Activated CD8-positive, alpha-beta memory T cell treated with anti-CD3 and anti-CD28 coated beads, Interleukin-2, amount 10 ng/mL, durations not matched to agents 7 days and 5 days (primary cell): ENCODE measurements at regions not wholly inside any gene's neighbourhood (a gene's known extent, or its start where the extent isn't known, plus 50 kb on each side); places are given as distances from the start of the nearest gene placed in this dataset.

Source experiments
- ATAC-seq: fragments of 150-1000 bp; cut with Tn5 transposase; one replicate; pipeline ENCODE4 v1.10.0; 2021; ENCODE audit warnings: moderate library complexity
- CTCF ChIA-PET: fragments of 350-600 bp; sonication (Branson Sonifier 250); formaldehyde crosslinking; loops from one replicate; lab custom pipeline; 2021; ENCODE audit warnings: antibody characterized with exemption; lab: Charles Lee
- DNase-seq: peaks from one replicate; pipeline ENCODE4 v3.0.0-alpha.2; 2020
- H3K27ac Mint-ChIP-seq: one replicate; pipeline ENCODE4 v1.8.0; 2021; ENCODE audit warnings: mild to moderate bottlenecking, mixed read lengths
- H3K27me3 Mint-ChIP-seq: one replicate; pipeline ENCODE4 v1.8.0; 2021; ENCODE audit warnings: mixed read lengths
- H3K36me3 Mint-ChIP-seq: one replicate; pipeline ENCODE4 v1.8.0; 2021; ENCODE audit warnings: mild to moderate bottlenecking, mixed read lengths
- H3K4me1 Mint-ChIP-seq: one replicate; pipeline ENCODE4 v1.8.0; 2021; ENCODE audit warnings: mixed read lengths
- H3K4me3 Mint-ChIP-seq: one replicate; pipeline ENCODE4 v1.8.0; 2021; ENCODE audit warnings: mild to moderate bottlenecking, moderate library complexity, mixed read lengths
- H3K9me3 Mint-ChIP-seq: one replicate; pipeline ENCODE4 v1.8.0; 2022; ENCODE audit warnings: low read depth, mixed read lengths

DNA sequence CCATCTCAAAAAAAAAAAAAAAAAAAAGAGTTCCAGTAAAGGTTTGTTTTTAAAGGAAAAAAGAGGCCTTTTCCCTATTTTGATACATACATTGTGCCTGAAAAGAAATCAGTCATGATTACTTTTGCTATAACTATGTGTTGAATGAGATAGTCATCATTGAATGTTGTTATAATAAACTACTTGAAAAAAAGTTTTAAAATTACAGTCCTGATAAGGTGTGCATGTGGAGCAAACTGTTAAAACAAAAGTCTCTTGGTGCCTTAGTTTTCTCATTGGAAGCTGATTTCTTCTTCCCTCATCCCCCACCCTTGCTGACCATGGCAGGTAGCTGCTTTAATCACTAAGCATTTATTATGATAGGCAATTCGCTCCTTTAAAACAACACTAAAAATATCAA, 172.3 kb upstream of the TBCA start:
- CTCF ChIA-PET, result interaction anchor here (0.7 kb wide), 1 partner anchor 325 kb away, joined by 3 read pairs; no protein-coding TSS in a partner anchor
- H3K36me3 Mint-ChIP-seq, result no peaks in the 10 kb centered on the region

DNA sequence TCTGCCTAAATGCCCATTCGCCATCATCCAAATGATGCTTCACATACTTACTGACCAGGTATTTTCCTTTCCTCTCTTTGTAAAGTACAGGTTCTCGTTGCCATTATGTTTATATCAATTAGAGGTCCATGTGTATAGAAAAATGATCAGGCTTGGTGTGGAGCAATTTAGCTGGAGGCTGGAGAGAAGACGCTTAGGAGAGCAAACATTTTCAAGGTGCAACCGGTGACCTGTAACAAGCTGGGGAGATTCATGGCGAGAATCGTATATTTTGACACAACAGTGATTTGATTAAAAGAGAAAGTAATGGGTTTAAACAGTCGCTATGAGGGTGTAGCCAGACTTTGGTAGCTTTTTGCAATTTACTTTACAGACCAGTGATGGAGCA, 170.9 kb upstream of the TBCA start:
- Mint-ChIP-seq H3K4me1 (no peaks in the 10 kb centered on the region), H3K27me3 (peaks cover 43% of the 10 kb centered on the region), H3K27ac (no peak overlapping the region), H3K36me3 (no peaks in the 10 kb centered on the region), H3K9me3 (no peaks in the 10 kb centered on the region), H3K4me3 (no peak overlapping the region)
- CTCF ChIA-PET, result no interaction called here
- DNase-seq (no peak), ATAC-seq (no peak)

More for the DNA sequence above, 172.3 kb upstream of the TBCA start:
- Mint-ChIP-seq H3K27me3 (peaks cover 39% of the 10 kb centered on the region), H3K9me3 (no peaks in the 10 kb centered on the region), H3K27ac (no peak overlapping the region), H3K4me3 (no peak overlapping the region), H3K4me1 (no peaks in the 10 kb centered on the region)
- ATAC-seq, result no peak
- no peak for DNase-seq

DNA sequence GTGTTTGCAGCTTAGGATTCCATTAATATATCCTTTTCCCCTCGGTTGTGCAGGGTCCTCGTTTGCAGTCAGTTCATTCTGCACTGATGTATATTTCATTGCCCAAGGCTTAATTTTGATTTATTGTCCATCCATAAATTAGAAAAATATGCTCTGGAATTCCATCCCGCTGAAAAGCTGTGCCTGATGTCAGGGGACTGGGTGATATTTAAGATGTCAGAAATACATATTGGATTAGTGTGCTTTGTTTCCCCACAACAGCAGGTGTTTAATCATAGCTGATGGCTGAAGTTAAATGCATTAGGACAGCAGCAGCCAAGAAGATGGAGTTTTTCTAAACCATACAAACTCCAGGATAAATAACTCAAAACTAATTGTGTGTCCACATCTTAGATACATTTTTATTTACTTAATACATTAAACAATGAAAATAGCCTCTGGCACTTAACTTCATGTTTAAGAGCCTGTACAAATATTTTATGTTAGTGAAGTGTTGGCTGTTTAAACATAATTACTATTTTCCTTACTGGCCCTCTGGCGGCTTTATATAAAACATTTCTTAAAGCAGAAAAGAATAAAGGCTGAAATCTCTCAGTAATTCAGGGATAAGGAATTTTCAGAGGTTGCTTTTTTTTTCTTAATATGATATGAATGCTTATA, 170.4 kb upstream of the TBCA start:
- no peak overlapping the region for H3K27ac Mint-ChIP-seq
- ATAC-seq, result no peak
- DNase-seq, result no peak
- no peaks in the 10 kb centered on the region for H3K36me3 Mint-ChIP-seq
- H3K27me3 Mint-ChIP-seq, result peaks cover 47% of the 10 kb centered on the region
- no peaks in the 10 kb centered on the region for H3K9me3 Mint-ChIP-seq
- H3K4me1 Mint-ChIP-seq, result no peaks in the 10 kb centered on the region
- CTCF ChIA-PET, result no interaction called here
- H3K4me3 Mint-ChIP-seq, result no peak overlapping the region

DNA sequence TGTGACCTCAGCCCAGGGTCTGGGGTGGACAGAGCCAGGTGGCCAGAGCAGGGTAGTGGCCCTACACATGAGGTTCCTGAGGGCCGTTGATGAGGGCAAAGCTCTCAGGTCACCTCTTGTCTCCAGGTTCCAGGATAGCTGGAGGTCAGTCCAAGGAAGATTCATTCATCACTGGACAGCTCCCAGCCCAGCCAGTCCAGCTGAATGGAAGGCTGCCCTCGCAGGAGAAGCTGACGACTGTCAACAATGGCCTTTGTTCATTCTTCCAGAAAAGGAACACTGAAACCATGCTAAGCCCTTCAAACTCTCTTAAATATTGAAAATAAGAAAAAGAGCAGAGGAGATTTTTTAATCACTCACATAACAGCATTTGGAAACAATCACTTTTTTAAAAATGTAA, 169.7 kb upstream of the TBCA start:
- DNase-seq (no peak), ATAC-seq (no peak)
- H3K4me3 Mint-ChIP-seq, result no peak overlapping the region
- no peak overlapping the region for H3K27ac Mint-ChIP-seq
- CTCF ChIA-PET, result no interaction called here
- peaks cover under 1% of the 10 kb centered on the region for H3K9me3 Mint-ChIP-seq
- peaks cover 45% of the 10 kb centered on the region for H3K27me3 Mint-ChIP-seq
- H3K4me1 Mint-ChIP-seq, result no peaks in the 10 kb centered on the region
- no peaks in the 10 kb centered on the region for H3K36me3 Mint-ChIP-seq

DNA sequence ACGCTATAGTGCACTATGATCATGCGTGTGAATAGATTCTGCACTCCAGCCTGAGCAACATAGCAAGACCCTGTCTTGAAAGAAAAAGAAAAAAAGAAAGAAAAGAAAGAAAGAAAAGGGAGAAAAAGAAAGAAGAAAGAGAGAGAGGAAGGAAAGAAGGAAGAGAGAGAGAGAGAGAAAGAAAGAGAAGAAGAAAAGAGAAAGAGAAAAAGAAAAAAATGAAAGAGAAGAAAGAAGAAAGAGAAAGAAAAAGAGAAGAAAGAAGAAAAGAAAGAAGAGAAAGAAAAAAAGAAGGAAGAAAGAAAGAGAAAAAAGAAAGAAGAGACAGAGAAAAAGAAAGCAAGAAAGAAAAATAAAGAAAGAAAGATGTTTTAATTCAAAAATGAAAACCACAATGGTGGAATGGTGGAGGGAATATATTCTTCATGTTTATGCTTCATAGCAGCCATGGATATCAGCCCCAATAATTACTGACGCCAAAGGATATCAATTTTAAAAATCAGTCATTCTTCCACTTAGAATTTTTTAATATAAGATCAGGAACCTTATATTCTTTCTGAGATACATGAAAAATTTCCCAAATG, 168.7 kb upstream of the TBCA start:
- no peak for DNase-seq
- Mint-ChIP-seq H3K27ac (no peak overlapping the region), H3K36me3 (no peaks in the 10 kb centered on the region), H3K4me3 (no peak overlapping the region), H3K9me3 (peaks cover 4% of the 10 kb centered on the region), H3K27me3 (peaks cover 42% of the 10 kb centered on the region), H3K4me1 (no peaks in the 10 kb centered on the region)
- CTCF ChIA-PET, result no interaction called here
- ATAC-seq, result no peak

DNA sequence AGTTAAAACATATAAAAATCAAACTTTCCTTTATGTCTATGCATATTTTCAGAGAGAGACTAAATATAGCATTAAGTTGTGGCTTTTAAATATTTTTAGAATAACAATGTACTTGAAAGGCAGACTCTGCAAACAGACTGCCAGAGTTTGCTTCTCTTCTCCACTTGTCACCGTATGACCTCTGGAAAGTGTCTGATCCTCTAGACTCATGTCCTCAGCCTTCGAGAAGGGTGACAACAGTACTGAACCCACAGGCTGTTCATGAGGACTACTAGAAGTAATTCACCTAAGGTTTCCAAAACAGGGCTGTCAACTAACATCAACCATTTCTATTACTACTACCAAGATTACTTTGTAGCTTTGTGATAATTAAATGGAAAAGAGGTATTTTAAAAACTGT, 167.7 kb upstream of the TBCA start:
- Mint-ChIP-seq H3K36me3 (no peaks in the 10 kb centered on the region), H3K27me3 (peaks cover 36% of the 10 kb centered on the region), H3K4me1 (no peaks in the 10 kb centered on the region), H3K27ac (no peak overlapping the region), H3K4me3 (no peak overlapping the region), H3K9me3 (peaks cover 4% of the 10 kb centered on the region)
- CTCF ChIA-PET, result no interaction called here
- ATAC-seq (no peak), DNase-seq (no peak)

DNA sequence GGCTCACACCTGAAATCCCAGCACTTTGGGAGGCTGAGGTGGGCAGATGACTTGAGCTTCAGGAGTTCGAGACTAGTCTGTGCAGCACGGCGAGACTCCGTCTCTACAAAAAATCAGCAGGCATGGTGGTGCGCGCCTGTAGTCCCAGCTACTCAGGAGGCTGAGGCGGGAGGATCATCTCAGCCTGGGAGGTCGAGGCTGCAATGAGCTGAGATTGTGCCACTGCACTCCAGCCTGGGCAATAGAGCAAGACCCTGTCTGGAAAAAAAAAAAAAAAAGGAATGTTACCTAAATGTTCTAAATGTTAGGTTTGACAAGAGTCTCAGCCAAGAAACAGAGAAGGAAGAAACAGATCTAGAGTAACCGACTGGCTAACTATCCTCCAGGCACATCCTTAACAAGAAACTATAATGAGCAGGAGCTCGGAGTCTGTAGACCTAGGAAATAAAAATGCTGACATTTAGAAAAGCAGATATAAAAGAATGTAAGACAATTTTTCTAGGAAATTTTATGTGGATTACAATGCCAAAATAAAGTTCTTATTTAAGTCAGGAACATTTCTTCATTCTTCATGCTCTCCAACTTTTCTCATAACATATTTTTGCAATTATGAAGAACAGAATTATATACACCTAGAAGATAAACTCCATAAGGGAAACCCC, 166.6 kb upstream of the TBCA start:
- DNase-seq (no peak), ATAC-seq (no peak)
- CTCF ChIA-PET, result no interaction called here
- H3K4me1 Mint-ChIP-seq, result peaks cover under 1% of the 10 kb centered on the region
- H3K9me3 Mint-ChIP-seq, result peaks cover 4% of the 10 kb centered on the region
- peaks cover 45% of the 10 kb centered on the region for H3K27me3 Mint-ChIP-seq
- no peaks in the 10 kb centered on the region for H3K36me3 Mint-ChIP-seq
- H3K27ac Mint-ChIP-seq, result no peak overlapping the region
- H3K4me3 Mint-ChIP-seq, result no peak overlapping the region

DNA sequence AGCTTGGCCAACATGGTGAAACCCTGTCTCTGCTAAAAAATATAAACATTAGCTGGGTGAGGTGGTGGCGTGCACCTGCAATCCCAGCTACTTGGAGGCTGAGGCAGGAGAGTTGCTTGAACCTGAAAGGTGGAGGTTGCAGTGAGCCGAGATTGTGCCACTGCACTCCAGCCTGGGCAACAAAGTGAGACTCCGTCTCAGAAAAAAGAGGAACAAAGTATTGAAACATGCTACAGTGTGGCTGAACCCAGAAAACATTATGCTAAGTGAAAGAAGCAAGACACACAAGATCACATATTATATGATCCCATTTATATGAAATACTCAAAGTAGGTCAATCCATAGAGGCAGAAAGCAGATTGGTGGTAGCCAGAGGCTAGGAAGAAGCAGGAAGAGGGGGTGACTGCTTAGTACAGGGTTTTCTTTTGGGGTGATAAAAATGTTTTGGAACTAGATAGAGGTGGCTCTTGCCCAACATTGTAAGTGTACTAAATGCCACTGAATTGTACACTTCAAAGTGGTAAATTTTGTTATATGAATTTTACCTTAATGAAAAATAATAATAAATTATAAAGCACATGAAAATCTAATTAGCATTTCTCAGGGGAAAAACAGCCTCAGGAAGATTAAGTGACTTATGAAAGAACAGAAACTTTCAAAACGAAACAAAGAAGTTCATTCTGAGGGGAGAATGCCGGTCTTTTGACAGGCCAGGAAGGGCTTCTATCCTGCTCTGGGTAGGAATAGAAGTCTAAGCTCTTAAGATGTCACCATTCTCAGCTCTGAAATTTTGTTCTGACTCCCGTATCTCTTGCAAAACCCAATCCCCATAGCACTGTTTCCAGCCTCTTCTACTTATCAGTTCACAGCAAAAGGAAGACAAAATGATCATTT, 161.1 kb upstream of the TBCA start:
- H3K9me3 Mint-ChIP-seq, result peaks cover 4% of the 10 kb centered on the region
- no peak overlapping the region for H3K27ac Mint-ChIP-seq
- ATAC-seq, result no peak
- H3K27me3 Mint-ChIP-seq, result peaks cover 24% of the 10 kb centered on the region
- H3K36me3 Mint-ChIP-seq, result no peaks in the 10 kb centered on the region
- no peak for DNase-seq
- peaks cover 14% of the 10 kb centered on the region for H3K4me1 Mint-ChIP-seq
- no peak overlapping the region for H3K4me3 Mint-ChIP-seq
- CTCF ChIA-PET, result interaction anchor here (0.7 kb wide), 1 partner anchor 315 kb away, joined by 3 read pairs; no protein-coding TSS in a partner anchor

DNA sequence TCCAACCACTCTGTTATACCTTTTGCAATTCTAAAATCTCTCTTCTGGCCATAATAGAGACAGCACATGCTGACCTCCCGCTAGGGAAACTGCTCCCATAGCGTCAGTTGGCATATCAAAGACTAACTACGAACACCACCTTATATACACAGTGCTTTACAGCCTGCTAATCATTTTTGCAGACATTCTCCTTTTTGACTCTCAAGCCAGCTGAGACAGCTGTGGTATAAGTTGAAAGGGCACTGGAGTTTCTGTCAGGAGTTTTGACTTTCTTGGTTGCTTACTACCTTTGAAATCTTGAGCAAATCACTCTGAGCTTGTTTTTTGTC, 160.2 kb upstream of the TBCA start:
- Mint-ChIP-seq H3K4me1 (peaks cover 14% of the 10 kb centered on the region), H3K9me3 (peaks cover 4% of the 10 kb centered on the region), H3K36me3 (no peaks in the 10 kb centered on the region), H3K27me3 (peaks cover 19% of the 10 kb centered on the region), H3K4me3 (no peak overlapping the region), H3K27ac (no peak overlapping the region)
- no peak for DNase-seq
- CTCF ChIA-PET, result no interaction called here
- ATAC-seq, result no peak

DNA sequence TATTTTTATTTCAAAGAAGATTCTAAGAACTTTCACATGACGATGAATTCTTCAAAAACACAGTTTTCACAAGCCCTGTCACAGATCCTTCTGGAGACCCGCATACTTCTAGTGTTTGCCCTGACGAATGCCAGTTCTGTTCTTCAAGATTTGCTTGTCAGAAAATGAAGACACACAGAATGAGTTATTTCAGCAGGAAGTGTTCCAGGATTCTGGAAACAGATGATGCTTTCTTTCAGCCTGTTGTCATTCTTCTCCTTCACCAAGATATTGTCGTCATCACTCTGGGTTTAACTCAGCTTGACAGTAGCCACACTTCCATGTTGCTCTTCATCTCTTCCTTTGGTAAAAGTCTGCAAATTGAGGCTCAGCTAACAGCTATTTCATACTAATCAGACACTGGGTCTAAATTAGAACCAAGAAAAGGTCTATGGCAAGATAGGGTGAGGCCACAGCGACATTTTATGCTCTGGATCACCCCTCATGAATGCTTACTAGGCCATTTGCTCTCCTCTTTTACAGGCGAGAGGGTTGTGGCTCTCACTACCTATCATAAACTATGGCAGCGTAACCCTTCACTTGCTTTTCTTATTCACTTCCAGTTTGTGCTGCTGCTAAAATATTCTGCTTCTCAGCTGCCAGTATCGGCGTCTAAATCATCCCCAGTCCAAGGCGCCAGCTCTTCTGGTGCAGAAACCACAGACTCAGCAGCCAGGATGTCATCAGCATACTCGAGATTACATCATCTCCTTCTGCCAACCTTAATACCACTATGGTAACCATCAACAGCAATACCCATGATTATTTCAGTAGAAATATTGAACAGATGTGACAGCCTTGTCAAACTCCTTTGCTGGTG, 159.6 kb upstream of the TBCA start:
- peak; percentile 78 for ATAC-seq
- no peaks in the 10 kb centered on the region for H3K36me3 Mint-ChIP-seq
- H3K27ac Mint-ChIP-seq, result peak overlapping the region; percentile 48
- peaks cover 14% of the 10 kb centered on the region for H3K4me1 Mint-ChIP-seq
- H3K4me3 Mint-ChIP-seq, result no peak overlapping the region
- peak; percentile 56 for DNase-seq
- CTCF ChIA-PET, result no interaction called here
- H3K9me3 Mint-ChIP-seq, result peaks cover 3% of the 10 kb centered on the region
- H3K27me3 Mint-ChIP-seq, result peaks cover 20% of the 10 kb centered on the region

DNA sequence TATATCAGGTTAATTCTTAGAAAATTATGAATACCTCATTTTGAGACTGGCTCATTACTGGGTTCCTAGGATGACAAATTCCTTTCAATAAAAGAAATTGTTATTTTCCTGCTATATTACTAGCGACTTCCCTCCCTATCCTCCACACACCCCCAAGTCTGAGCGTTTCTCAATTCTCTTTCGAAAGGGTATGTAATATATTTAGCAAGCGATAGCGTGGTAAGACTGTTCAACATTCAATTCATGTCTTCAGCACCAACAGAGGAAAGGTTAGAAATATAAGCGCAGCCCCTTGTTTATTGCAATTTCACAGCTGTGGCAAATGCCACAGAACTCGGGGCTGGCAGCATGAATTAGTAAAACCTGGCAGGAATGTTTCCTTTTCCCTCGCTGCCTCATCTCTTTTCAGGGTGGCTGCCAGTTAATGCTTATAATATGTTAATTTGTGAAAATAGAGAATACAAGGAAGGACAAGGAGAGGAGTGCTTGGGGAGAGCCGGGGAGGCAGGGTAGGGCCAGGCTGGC, 152.7 kb upstream of the TBCA start:
- CTCF ChIA-PET, result no interaction called here
- no peaks in the 10 kb centered on the region for H3K4me1 Mint-ChIP-seq
- H3K9me3 Mint-ChIP-seq, result no peaks in the 10 kb centered on the region
- H3K27me3 Mint-ChIP-seq, result peaks cover 39% of the 10 kb centered on the region
- no peak overlapping the region for H3K27ac Mint-ChIP-seq
- no peaks in the 10 kb centered on the region for H3K36me3 Mint-ChIP-seq
- ATAC-seq (no peak), DNase-seq (no peak)
- no peak overlapping the region for H3K4me3 Mint-ChIP-seq

DNA sequence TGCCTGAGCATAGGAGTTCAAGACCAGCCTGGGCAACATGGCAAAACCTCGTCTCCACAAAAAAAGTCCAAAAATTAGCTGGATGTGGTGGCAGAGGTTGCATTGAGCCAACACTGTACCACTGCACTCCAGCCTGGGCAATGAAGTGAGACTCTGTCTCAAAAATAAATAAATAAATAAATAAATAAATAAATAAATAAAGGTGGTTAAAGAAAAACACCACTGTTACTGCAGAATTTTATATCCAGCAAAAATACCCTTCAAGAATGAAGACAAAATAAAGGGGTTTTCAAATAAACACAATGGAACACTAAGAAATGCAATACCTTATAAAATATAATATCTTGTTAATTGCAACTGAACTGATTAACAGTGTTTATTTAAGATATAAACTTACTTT, 150.2 kb upstream of the TBCA start:
- no peak for DNase-seq
- no peak overlapping the region for H3K4me3 Mint-ChIP-seq
- no peak overlapping the region for H3K27ac Mint-ChIP-seq
- H3K27me3 Mint-ChIP-seq, result peaks cover 39% of the 10 kb centered on the region
- ATAC-seq, result no peak
- CTCF ChIA-PET, result no interaction called here
- no peaks in the 10 kb centered on the region for H3K9me3 Mint-ChIP-seq
- H3K36me3 Mint-ChIP-seq, result no peaks in the 10 kb centered on the region
- H3K4me1 Mint-ChIP-seq, result no peaks in the 10 kb centered on the region

DNA sequence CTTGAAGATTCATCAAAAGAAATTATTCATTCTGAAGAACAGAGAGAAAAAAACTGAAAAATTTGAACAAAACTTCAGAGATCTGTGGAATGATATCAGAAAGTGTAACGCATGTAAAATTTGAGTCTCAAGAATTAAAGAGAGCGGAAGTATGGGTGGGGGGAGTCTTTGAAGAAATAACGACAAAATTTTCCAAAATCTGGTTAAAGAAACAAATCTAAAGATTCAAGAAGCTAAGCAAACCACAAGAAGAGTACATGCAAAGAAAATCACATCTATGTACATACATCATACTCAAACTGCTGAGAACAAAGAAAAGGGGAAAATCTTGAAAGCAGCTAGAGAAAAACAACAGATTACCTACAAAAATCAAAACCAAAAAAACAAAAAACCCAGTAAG, 149.4 kb upstream of the TBCA start:
- H3K27ac Mint-ChIP-seq, result no peak overlapping the region

More for the DNA sequence above, 149.4 kb upstream of the TBCA start:
- ATAC-seq (no peak), DNase-seq (no peak)
- Mint-ChIP-seq H3K9me3 (no peaks in the 10 kb centered on the region), H3K27me3 (peaks cover 37% of the 10 kb centered on the region), H3K4me1 (no peaks in the 10 kb centered on the region), H3K36me3 (no peaks in the 10 kb centered on the region), H3K4me3 (no peak overlapping the region)
- CTCF ChIA-PET, result no interaction called here
